Karpas-422 (cell line): ENCODE measurements at regions not wholly inside any gene's neighbourhood (a gene's known extent, or its start where the extent isn't known, plus 50 kb on each side); places are given as distances from the start of the nearest gene placed in this dataset.

Experiments used
- DNase-seq: peaks from one replicate; pipeline ENCODE4 v3.0.0-alpha.2; 2015
- H2AFZ ChIP-seq: fragments of 200-600 bp; sonication (generic); 2 replicates; pipeline ENCODE4 v1.6.1; 2014; ENCODE audit warnings: antibody characterized with exemption, low read length, mixed read lengths
- H3K27ac ChIP-seq: fragments of 200-600 bp; sonication (generic); 2 replicates; pipeline ENCODE4 v1.5.1; 2014; ENCODE audit warnings: mild to moderate bottlenecking, low read length, moderate library complexity
- H3K27me3 ChIP-seq: fragments of 200-600 bp; sonication (generic); 2 replicates; pipeline ENCODE4 v1.6.1; 2014; ENCODE audit warnings: low read length, mixed read lengths
- H3K36me3 ChIP-seq: fragments of 200-600 bp; sonication (generic); 2 replicates; pipeline ENCODE4 v1.6.1; 2014; ENCODE audit warnings: low read length, mixed read lengths; ENCODE audit not compliant: insufficient read depth
- H3K4me1 ChIP-seq: fragments of 200-600 bp; sonication (generic); 2 replicates; pipeline ENCODE4 v1.6.1; 2014; ENCODE audit warnings: mild to moderate bottlenecking, low read length, mixed read lengths
- H3K4me2 ChIP-seq: fragments of 200-600 bp; sonication (generic); 2 replicates; pipeline ENCODE4 v1.6.1; 2014; ENCODE audit warnings: low read length, low read depth, mild to moderate bottlenecking; ENCODE audit not compliant: poor library complexity, severe bottlenecking
- H3K4me3 ChIP-seq: fragments of 200-600 bp; sonication (generic); 2 replicates; pipeline ENCODE4 v1.5.1; 2014; ENCODE audit warnings: mild to moderate bottlenecking, antibody characterized with exemption, low read length, mixed read lengths
- H3K79me2 ChIP-seq: fragments of 200-600 bp; sonication (generic); 2 replicates; pipeline ENCODE4 v1.6.1; 2014; ENCODE audit warnings: mild to moderate bottlenecking, low read length, mixed read lengths
- H3K9ac ChIP-seq: fragments of 200-600 bp; sonication (generic); 2 replicates; pipeline ENCODE4 v1.6.0; 2014; ENCODE audit warnings: low read length
- H3K9me2 ChIP-seq: fragments of 200-600 bp; sonication (generic), shearing (Covaris generic); replicated peaks from 2 replicates; pipeline ENCODE4 v1.6.0; 2014; ENCODE audit warnings: mild to moderate bottlenecking, low read length, moderate library complexity; ENCODE audit not compliant: insufficient read depth
- H3K9me3 ChIP-seq: fragments of 300-700, 200-600 bp; sonication (generic); 2 replicates; pipeline ENCODE4 v1.6.1; 2014; ENCODE audit warnings: low read length, mixed read lengths
- H4K20me1 ChIP-seq: fragments of 200-600 bp; sonication (generic); 2 replicates; pipeline ENCODE4 v1.6.1; 2014; ENCODE audit warnings: mild to moderate bottlenecking, antibody characterized with exemption, low read length, low read depth; ENCODE audit not compliant: insufficient read depth

- Histone ChIP-seq H3K9me2 (no peaks in the 10 kb centered on the region), H2AFZ (no peak overlapping the region), H3K9ac (no peak overlapping the region), H3K4me2 (no peak overlapping the region), H4K20me1 (no peaks in the 10 kb centered on the region), H3K79me2 (no peaks in the 10 kb centered on the region), H3K36me3 (no peaks in the 10 kb centered on the region), H3K9me3 (no peaks in the 10 kb centered on the region), H3K27ac (no peak overlapping the region), H3K4me3 (no peak overlapping the region), H3K27me3 (no peaks in the 10 kb centered on the region; the same call in 1 of the 2 replicates), H3K4me1 (peaks cover 21% of the 10 kb centered on the region)
- no peak for DNase-seq
Observed at GRCh38 chr18:76562286-76563122, 67.5 kb upstream of the ZNF516 start.

GRCh38 chr18:76558881-76559667 lies 64.0 kb upstream of the ZNF516 start:
- H3K27ac ChIP-seq: no peak overlapping the region
- H4K20me1 ChIP-seq: no peaks in the 10 kb centered on the region
- H3K4me1 ChIP-seq: peaks cover 9% of the 10 kb centered on the region
- DNase-seq: no peak
- no peak overlapping the region for H3K9ac ChIP-seq
- H3K9me3 ChIP-seq: no peaks in the 10 kb centered on the region
- no peak overlapping the region for H3K4me2 ChIP-seq
- no peaks in the 10 kb centered on the region for H3K79me2 ChIP-seq
- no peaks in the 10 kb centered on the region for H3K36me3 ChIP-seq
- no peak overlapping the region for H3K4me3 ChIP-seq
- H2AFZ ChIP-seq: no peak overlapping the region
- H3K9me2 ChIP-seq: no peaks in the 10 kb centered on the region
- H3K27me3 ChIP-seq: no peaks in the 10 kb centered on the region; the same call in 1 of the 2 replicates

GRCh38 chr18:76557026-76557575 lies 62.1 kb upstream of the ZNF516 start:
- Histone ChIP-seq H3K36me3 (no peaks in the 10 kb centered on the region), H3K79me2 (no peaks in the 10 kb centered on the region), H2AFZ (no peak overlapping the region), H3K4me1 (peaks cover 9% of the 10 kb centered on the region), H3K4me2 (no peak overlapping the region), H4K20me1 (no peaks in the 10 kb centered on the region), H3K9me3 (no peaks in the 10 kb centered on the region), H3K27ac (no peak overlapping the region), H3K27me3 (no peaks in the 10 kb centered on the region; the same call in 1 of the 2 replicates), H3K4me3 (no peak overlapping the region), H3K9me2 (no peaks in the 10 kb centered on the region), H3K9ac (no peak overlapping the region)
- no peak for DNase-seq

- no peaks in the 10 kb centered on the region for H3K79me2 ChIP-seq
- no peaks in the 10 kb centered on the region for H3K9me2 ChIP-seq
- DNase-seq: no peak
- no peak overlapping the region for H3K4me3 ChIP-seq
- peaks cover 4% of the 10 kb centered on the region for H3K4me1 ChIP-seq
- no peaks in the 10 kb centered on the region for H3K9me3 ChIP-seq
- no peak overlapping the region for H3K4me2 ChIP-seq
- no peaks in the 10 kb centered on the region for H3K36me3 ChIP-seq
- no peaks in the 10 kb centered on the region; the same call in 1 of the 2 replicates for H3K27me3 ChIP-seq
- no peaks in the 10 kb centered on the region for H4K20me1 ChIP-seq
- H2AFZ ChIP-seq: no peak overlapping the region
- no peak overlapping the region for H3K27ac ChIP-seq
- H3K9ac ChIP-seq: no peak overlapping the region
Observed at GRCh38 chr18:76554547-76555222, 59.6 kb upstream of the ZNF516 start.

GRCh38 chr18:76553715-76554546 lies 58.9 kb upstream of the ZNF516 start:
- H3K4me1 ChIP-seq: no peaks in the 10 kb centered on the region
- H3K36me3 ChIP-seq: no peaks in the 10 kb centered on the region
- no peak overlapping the region for H3K4me3 ChIP-seq

GRCh38 chr18:76548541-76548940 lies 53.5 kb upstream of the ZNF516 start:
- H3K36me3 ChIP-seq: no peaks in the 10 kb centered on the region
- H3K9me2 ChIP-seq: no peaks in the 10 kb centered on the region
- H2AFZ ChIP-seq: no peak overlapping the region
- no peak overlapping the region for H3K27ac ChIP-seq
- H3K9me3 ChIP-seq: no peaks in the 10 kb centered on the region
- DNase-seq: no peak
- no peaks in the 10 kb centered on the region for H3K79me2 ChIP-seq
- H3K4me3 ChIP-seq: no peak overlapping the region
- no peak overlapping the region for H3K9ac ChIP-seq
- no peaks in the 10 kb centered on the region for H3K4me1 ChIP-seq
- H4K20me1 ChIP-seq: no peaks in the 10 kb centered on the region
- H3K4me2 ChIP-seq: no peak overlapping the region
- no peaks in the 10 kb centered on the region for H3K27me3 ChIP-seq

More at GRCh38 chr18:76553715-76554546, 58.9 kb upstream of the ZNF516 start:
- Histone ChIP-seq H3K9me2 (no peaks in the 10 kb centered on the region), H3K9ac (no peak overlapping the region), H3K27me3 (no peaks in the 10 kb centered on the region), H3K4me2 (no peak overlapping the region), H4K20me1 (no peaks in the 10 kb centered on the region), H3K9me3 (no peaks in the 10 kb centered on the region), H3K27ac (no peak overlapping the region), H2AFZ (no peak overlapping the region), H3K79me2 (no peaks in the 10 kb centered on the region)
- no peak for DNase-seq

GRCh38 chr18:76547296-76547695 lies 52.3 kb upstream of the ZNF516 start:
- Histone ChIP-seq H3K27ac (no peak overlapping the region), H4K20me1 (no peaks in the 10 kb centered on the region), H3K9ac (no peak overlapping the region), H3K9me2 (no peaks in the 10 kb centered on the region), H3K4me2 (no peak overlapping the region), H3K4me3 (no peak overlapping the region), H3K79me2 (no peaks in the 10 kb centered on the region), H2AFZ (no peak overlapping the region), H3K9me3 (no peaks in the 10 kb centered on the region), H3K27me3 (no peaks in the 10 kb centered on the region), H3K36me3 (no peaks in the 10 kb centered on the region), H3K4me1 (no peaks in the 10 kb centered on the region)
- DNase-seq: no peak
